ENCODE measurements at regions not wholly inside any gene's neighbourhood (a gene's known extent, or its start where the extent isn't known, plus 50 kb on each side); places are given as distances from the start of the nearest gene placed in this dataset.

DNA sequence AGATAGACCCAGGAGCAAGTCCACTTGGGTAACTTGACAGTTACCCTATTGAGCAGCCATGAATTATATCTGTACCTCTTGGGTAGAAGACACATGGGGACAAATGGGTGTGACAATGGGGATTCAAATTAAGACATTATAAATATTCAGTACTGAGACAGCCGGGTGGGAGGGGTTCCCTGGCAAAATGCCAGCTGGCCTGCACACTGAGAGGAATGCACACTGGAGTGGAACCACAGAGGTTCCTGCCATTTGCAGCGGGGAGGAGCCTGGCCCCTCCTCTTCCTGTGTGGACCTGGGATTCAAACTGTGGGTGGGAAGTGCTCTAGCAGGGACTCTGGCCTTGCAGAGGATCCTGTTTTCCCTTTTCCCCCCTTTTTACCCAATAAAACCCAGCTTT lies 118.7 kb upstream of the CDKN3 start:
- TF ChIP-seq, protein P1, sequence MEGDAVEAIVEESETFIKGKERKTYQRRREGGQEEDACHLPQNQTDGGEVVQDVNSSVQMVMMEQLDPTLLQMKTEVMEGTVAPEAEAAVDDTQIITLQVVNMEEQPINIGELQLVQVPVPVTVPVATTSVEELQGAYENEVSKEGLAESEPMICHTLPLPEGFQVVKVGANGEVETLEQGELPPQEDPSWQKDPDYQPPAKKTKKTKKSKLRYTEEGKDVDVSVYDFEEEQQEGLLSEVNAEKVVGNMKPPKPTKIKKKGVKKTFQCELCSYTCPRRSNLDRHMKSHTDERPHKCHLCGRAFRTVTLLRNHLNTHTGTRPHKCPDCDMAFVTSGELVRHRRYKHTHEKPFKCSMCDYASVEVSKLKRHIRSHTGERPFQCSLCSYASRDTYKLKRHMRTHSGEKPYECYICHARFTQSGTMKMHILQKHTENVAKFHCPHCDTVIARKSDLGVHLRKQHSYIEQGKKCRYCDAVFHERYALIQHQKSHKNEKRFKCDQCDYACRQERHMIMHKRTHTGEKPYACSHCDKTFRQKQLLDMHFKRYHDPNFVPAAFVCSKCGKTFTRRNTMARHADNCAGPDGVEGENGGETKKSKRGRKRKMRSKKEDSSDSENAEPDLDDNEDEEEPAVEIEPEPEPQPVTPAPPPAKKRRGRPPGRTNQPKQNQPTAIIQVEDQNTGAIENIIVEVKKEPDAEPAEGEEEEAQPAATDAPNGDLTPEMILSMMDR (IDR thresholded peaks at IDR 0.05; ENCODE audit: poor library complexity) = no peak
- TF ChIP-seq EZH2 (IDR thresholded peaks at IDR 0.05; ENCODE audit: borderline replicate concordance) = no peak

All from hepatocyte (in vitro differentiated cells).